ENCODE measurements at regions not wholly inside any gene's neighbourhood (a gene's known extent, or its start where the extent isn't known, plus 50 kb on each side); places are given as distances from the start of the nearest gene placed in this dataset.

DNA sequence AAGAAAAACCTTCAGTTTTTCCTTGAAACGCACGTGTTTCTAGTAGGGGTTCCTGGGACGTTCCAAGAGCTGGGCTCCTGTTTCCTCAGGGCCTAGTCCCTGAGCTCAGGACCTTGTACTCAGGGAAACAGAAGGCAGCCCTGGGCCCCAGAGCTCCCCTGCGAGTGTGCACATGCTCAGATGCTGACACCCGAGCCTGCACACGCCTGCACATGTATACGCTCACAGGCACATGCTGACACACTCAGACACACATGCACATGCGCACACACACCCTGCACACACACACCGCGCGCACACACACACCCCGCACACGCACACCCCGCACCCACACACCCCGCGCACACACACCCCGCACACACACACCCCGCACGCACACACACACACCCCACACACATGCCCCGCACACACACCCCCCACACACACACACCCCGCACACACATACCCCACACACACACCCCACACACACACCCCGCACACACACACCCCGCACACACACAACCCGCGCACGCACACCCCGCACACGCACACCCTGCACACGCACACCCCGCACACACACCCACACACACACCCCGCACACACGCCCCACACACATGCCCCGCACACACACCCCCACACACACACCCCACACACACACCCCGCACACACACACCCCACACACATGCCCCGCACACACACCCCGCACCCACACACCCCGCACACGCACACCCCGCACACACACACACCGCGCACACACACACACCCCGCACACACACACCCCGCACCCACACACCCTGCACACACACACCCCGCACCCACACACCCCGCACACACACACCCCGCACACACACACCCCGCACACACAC is 52.2 kb downstream of the CALML3 start:
- TF ChIP-seq, protein P1, sequence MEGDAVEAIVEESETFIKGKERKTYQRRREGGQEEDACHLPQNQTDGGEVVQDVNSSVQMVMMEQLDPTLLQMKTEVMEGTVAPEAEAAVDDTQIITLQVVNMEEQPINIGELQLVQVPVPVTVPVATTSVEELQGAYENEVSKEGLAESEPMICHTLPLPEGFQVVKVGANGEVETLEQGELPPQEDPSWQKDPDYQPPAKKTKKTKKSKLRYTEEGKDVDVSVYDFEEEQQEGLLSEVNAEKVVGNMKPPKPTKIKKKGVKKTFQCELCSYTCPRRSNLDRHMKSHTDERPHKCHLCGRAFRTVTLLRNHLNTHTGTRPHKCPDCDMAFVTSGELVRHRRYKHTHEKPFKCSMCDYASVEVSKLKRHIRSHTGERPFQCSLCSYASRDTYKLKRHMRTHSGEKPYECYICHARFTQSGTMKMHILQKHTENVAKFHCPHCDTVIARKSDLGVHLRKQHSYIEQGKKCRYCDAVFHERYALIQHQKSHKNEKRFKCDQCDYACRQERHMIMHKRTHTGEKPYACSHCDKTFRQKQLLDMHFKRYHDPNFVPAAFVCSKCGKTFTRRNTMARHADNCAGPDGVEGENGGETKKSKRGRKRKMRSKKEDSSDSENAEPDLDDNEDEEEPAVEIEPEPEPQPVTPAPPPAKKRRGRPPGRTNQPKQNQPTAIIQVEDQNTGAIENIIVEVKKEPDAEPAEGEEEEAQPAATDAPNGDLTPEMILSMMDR (conservative IDR thresholded peaks at IDR 0.05; ENCODE audit: low read depth, low read length) = no peak
- TF ChIP-seq, protein P2, sequence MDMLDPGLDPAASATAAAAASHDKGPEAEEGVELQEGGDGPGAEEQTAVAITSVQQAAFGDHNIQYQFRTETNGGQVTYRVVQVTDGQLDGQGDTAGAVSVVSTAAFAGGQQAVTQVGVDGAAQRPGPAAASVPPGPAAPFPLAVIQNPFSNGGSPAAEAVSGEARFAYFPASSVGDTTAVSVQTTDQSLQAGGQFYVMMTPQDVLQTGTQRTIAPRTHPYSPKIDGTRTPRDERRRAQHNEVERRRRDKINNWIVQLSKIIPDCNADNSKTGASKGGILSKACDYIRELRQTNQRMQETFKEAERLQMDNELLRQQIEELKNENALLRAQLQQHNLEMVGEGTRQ (IDR thresholded peaks at IDR 0.05; ENCODE audit: low read depth, low read length) = no peak
- TF ChIP-seq CHD1 (IDR thresholded peaks at IDR 0.05; ENCODE audit: low read depth, low read length) (no peak), RAD21 (IDR thresholded peaks at IDR 0.05; ENCODE audit: low read length) (no peak), MAFK (IDR thresholded peaks at IDR 0.05; ENCODE audit: low read depth, low read length) (no peak), POLR2A (IDR thresholded peaks at IDR 0.05; ENCODE audit: low read depth, low read length) (no peak), CEBPB (IDR thresholded peaks at IDR 0.05; ENCODE audit: low read depth, low read length) (no peak), NFE2L2 (IDR thresholded peaks at IDR 0.05; ENCODE audit: low read depth, low read length) (no peak), FOS (IDR thresholded peaks at IDR 0.05; ENCODE audit: low read depth, low read length) (no peak)
- TF ChIP-seq, protein P3, sequence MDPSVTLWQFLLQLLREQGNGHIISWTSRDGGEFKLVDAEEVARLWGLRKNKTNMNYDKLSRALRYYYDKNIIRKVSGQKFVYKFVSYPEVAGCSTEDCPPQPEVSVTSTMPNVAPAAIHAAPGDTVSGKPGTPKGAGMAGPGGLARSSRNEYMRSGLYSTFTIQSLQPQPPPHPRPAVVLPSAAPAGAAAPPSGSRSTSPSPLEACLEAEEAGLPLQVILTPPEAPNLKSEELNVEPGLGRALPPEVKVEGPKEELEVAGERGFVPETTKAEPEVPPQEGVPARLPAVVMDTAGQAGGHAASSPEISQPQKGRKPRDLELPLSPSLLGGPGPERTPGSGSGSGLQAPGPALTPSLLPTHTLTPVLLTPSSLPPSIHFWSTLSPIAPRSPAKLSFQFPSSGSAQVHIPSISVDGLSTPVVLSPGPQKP (IDR thresholded peaks at IDR 0.05; ENCODE audit: borderline replicate concordance, low read depth, low read length) = no peak
